SJSA1 (cell line): ENCODE measurements at regions not wholly inside any gene's neighbourhood (a gene's known extent, or its start where the extent isn't known, plus 50 kb on each side); places are given as distances from the start of the nearest gene placed in this dataset.
"Not testable (repeated sequence)": the region's sequence is repeated elsewhere in the genome, so short reads cannot be mapped to it uniquely, and the experiment has no call there.

Experiments
- DNase-seq, 2 experiments: peaks; one replicate each; pipeline ENCODE4 v3.0.0-alpha.2; 2015 to 2020; ENCODE audit warnings: low spot score in 2 of 2, low read depth in 1 of 2
- H3K27ac ChIP-seq: fragments of 250-450 bp; sonication (Bioruptor Pico); 2 replicates; pipeline ENCODE4 v1.5.1; 2020; ENCODE audit warnings: mild to moderate bottlenecking, moderate library complexity
- H3K27me3 ChIP-seq: fragments of 250-450 bp; sonication (Bioruptor Pico); replicated peaks from 2 replicates; pipeline ENCODE4 v1.5.1; 2020; ENCODE audit warnings: mild to moderate bottlenecking, moderate library complexity
- H3K36me3 ChIP-seq: fragments of 250-450 bp; sonication (Bioruptor Pico); 2 replicates; pipeline ENCODE4 v1.5.1; 2020; ENCODE audit warnings: mild to moderate bottlenecking
- H3K4me1 ChIP-seq: fragments of 250-450 bp; sonication (Bioruptor Pico); replicated peaks from 2 replicates; pipeline ENCODE4 v1.6.1; 2021; ENCODE audit warnings: mild to moderate bottlenecking
- H3K4me3 ChIP-seq: fragments of 250-450 bp; sonication (Bioruptor Pico); 2 replicates; pipeline ENCODE4 v1.5.1; 2020; ENCODE audit warnings: mild to moderate bottlenecking
- H3K9me3 ChIP-seq: fragments of 250-450 bp; sonication (Bioruptor Pico); replicated peaks from 2 replicates; pipeline ENCODE4 v1.5.1; 2020; ENCODE audit warnings: mild to moderate bottlenecking

DNA sequence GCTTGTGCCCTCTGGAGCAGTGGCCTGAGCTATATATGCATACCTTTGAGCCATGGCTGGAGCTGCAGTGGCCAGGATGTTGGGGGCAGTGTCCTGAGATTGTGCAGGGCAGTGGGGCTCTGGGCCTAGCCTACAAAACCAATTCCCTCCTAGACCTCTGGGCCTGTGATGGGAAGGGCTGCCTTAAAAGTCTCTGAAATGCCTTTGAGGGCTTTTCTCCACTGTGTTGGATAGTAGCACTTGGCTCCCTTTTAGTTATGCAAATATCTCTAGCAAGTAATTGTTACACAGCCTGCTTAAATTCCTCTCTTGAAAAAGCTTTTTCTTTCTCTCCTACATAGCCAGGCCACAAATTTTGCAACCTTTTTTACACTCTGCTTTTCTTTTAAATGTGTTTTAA, 426.4 kb downstream of the ACTR3B start:
- Histone ChIP-seq H3K27me3 (no peaks in the 10 kb centered on the region), H3K4me1 (no peaks in the 10 kb centered on the region), H3K9me3 (peaks cover 7% of the 10 kb centered on the region; the same call in 1 of the 2 replicates), H3K4me3 (no peak overlapping the region), H3K36me3 (no peaks in the 10 kb centered on the region), H3K27ac (no peak overlapping the region)
- no peak for DNase-seq

DNA sequence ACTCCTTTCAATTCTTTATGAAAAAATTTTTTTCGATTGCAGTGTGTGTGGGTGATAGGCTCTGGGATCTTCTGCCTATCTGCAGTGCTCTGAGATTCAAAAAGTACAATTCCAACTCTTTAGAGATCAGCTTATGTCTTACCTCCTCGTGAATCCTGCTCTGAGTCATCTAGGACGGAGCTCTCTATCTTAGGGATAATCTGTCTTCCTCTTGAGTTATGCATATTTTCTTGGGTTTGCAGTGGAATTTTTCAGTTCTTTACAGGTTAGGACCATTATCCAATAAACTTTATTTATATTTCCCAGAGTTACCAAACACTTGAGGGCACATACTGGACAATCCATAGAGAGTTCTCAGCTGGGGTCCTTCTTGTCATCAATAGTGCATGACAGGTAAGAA, 428.6 kb downstream of the ACTR3B start:
- no peaks in the 10 kb centered on the region for H3K36me3 ChIP-seq
- no peak for DNase-seq
- H3K4me1 ChIP-seq, result no peaks in the 10 kb centered on the region
- no peak overlapping the region for H3K27ac ChIP-seq
- no peaks in the 10 kb centered on the region for H3K27me3 ChIP-seq
- H3K4me3 ChIP-seq, result no peak overlapping the region
- H3K9me3 ChIP-seq, result peaks cover 7% of the 10 kb centered on the region; the same call in 1 of the 2 replicates

DNA sequence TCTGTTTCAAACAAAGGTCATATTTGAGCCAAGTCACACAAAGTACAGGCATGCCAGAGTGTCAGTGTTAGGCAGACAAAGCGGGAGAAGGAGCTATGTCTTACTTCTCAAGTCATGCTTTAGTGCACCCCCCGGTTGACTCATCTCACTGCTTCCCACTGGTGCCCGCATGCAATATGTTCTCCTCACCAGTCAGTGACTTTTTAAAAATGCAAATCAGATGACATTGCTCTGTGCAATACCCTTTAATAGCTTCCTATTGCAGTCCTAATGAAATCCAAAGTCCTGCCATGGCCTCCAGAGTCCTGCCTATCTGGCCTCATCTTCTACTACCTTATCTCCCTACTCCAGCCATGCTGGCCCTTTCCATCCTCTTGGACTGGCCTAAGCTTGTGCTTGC, 429.1 kb downstream of the ACTR3B start:
- no peaks in the 10 kb centered on the region for H3K4me1 ChIP-seq
- H3K36me3 ChIP-seq, result no peaks in the 10 kb centered on the region
- no peak overlapping the region for H3K4me3 ChIP-seq
- H3K9me3 ChIP-seq, result peaks cover 7% of the 10 kb centered on the region; the same call in 1 of the 2 replicates
- H3K27ac ChIP-seq, result no peak overlapping the region
- DNase-seq, result no peak
- no peaks in the 10 kb centered on the region for H3K27me3 ChIP-seq

DNA sequence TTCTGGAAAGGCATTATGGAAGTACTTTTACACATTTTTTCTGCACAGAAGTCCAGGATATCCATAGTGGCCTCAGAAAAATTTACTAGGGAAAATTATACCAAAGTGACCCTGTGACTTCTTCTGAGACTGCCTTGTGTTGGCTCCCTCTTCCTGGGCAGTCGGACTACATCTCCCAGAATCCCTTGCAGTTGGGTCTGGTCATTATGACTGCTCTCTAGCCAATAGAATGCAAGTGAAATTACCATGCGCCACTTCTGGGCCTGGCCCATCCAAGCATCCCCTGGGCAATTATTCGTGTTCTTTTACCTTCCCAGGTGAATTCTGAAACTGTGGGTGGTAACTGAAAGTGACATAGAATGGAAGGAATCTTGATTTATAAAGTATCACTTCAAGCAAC, 430.9 kb downstream of the ACTR3B start:
- H3K9me3 ChIP-seq, result 0 out of 2 replicates have a peak, but pooled peaks cover 7% of the 10 kb centered on the region
- DNase-seq, result no peak
- H3K36me3 ChIP-seq, result no peaks in the 10 kb centered on the region
- no peak overlapping the region for H3K4me3 ChIP-seq
- H3K27ac ChIP-seq, result no peak overlapping the region
- H3K27me3 ChIP-seq, result no peaks in the 10 kb centered on the region
- no peaks in the 10 kb centered on the region for H3K4me1 ChIP-seq

DNA sequence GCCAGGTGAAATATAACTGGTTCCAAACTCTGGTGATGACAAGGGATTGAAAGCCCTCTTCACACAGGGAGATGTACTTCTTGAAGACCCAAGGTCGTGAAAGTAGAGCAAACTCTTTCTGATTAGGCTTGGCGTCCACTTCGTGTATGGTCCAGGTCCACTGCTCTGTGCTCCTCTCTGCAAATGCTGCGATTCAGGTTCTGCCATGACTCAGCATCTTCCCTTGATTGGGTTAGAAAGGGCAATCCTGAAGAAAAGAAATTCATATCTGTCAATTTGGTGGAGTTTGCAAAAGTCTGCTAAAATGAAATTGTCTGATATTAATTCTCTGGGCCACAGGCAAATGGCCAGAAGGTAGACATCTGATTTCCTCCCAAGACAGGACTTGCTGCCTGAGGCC, 431.4 kb downstream of the ACTR3B start:
- H3K4me1 ChIP-seq, result no peaks in the 10 kb centered on the region
- no peak for DNase-seq
- no peak overlapping the region for H3K27ac ChIP-seq
- H3K9me3 ChIP-seq, result 0 out of 2 replicates have a peak, but pooled peaks cover 7% of the 10 kb centered on the region
- no peaks in the 10 kb centered on the region for H3K36me3 ChIP-seq
- H3K27me3 ChIP-seq, result no peaks in the 10 kb centered on the region
- no peak overlapping the region for H3K4me3 ChIP-seq

DNA sequence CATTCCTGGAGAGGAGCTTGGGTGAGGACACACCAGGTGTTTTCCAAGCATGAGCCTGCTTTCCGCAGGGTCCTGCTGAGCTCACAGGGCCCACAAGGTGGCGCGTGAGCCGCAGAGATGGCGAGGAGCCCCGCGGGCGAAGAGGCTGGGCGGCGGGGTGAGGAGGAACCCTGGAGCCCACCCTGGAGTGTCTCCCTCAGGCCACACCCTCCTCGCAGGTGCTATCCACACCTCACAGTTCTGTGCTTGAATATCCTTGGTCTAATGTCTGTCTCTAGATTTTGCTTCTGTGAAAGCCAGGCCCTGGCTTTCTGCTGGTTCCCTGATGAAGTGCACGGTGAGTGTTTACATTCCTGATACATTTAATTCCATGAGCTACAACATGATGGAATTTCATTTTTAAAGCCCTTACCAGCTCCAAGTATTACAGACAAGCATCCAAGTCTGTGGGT, 433.6 kb downstream of the ACTR3B start:
- Histone ChIP-seq H3K27me3 (no peaks in the 10 kb centered on the region), H3K36me3 (no peaks in the 10 kb centered on the region), H3K27ac (no peak overlapping the region), H3K4me1 (no peaks in the 10 kb centered on the region), H3K4me3 (no peak overlapping the region), H3K9me3 (peaks cover 7% of the 10 kb centered on the region; the same call in 1 of the 2 replicates)
- no peak for DNase-seq

DNA sequence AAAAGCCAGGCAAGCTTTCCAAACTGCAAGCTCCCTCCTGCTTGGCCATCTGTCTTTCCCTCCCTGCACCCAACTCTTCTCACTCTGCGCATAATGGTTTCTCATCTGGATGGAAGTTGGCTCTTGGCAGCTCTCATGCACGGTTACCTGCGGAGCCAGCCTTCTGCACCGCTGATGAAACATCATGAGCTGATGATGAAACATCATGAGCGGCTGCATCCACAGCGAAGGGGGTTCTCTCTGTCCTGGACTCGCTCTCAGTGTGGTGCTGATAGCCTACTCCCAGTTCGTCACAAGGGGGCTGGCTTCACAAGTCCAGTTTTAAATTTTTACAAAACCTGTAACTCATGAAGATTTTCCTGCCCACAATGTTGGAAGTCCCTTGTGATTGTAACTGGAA, 457.5 kb downstream of the ACTR3B start:
- H3K27me3 ChIP-seq, result no peaks in the 10 kb centered on the region
- no peak overlapping the region for H3K27ac ChIP-seq
- no peak overlapping the region for H3K4me3 ChIP-seq
- no peaks in the 10 kb centered on the region for H3K36me3 ChIP-seq
- H3K9me3 ChIP-seq, result peaks cover 6% of the 10 kb centered on the region
- no peaks in the 10 kb centered on the region for H3K4me1 ChIP-seq
- DNase-seq, result no peak

DNA sequence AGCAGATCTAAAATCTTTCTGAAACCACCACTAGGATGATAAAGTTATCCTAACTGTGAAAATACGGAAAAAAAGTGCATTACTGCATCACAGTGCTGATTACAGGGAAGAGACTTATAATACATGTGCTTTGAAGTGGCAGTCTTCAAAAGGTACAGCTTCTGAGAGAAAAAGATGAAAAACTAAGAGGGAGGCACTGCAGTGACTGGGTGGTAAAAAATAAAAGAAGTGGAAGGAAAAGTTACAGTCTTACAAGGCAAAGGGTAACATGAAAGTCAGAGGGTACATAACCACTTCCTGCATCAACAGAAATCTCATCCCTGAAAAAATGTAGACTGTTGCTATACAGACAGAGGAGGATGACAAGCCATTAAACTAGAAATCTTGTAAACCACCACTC, 465.3 kb downstream of the ACTR3B start:
- Histone ChIP-seq H3K9me3 (0 out of 2 replicates have a peak, but pooled peaks cover 6% of the 10 kb centered on the region), H3K4me3 (no peak overlapping the region), H3K27ac (no peak overlapping the region), H3K4me1 (no peaks in the 10 kb centered on the region), H3K27me3 (no peaks in the 10 kb centered on the region), H3K36me3 (no peaks in the 10 kb centered on the region)
- DNase-seq, result no peak

DNA sequence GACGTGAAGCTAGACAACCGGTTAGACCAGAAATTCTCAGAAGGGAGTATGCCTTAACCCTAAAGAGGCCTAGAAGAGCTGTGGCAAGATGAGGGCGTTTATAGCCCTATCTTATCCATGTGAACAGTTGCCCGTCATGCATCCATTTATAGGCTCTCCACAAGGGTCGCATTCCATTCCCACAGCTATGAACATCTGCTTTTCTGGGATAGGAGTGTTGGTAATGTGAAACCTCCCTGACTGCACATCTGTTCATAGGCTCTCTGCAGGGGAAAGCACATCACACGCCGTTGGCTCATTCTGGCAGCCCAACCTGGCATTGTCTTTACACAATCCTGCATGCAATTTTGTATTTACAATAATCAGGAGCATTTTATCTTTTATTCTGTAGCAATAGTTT, 485.6 kb downstream of the ACTR3B start:
- H3K9me3 ChIP-seq, DNase-seq, H3K36me3 ChIP-seq, H3K27ac ChIP-seq, H3K4me1 ChIP-seq, H3K27me3 ChIP-seq, H3K4me3 ChIP-seq: not testable (repeated sequence)

DNA sequence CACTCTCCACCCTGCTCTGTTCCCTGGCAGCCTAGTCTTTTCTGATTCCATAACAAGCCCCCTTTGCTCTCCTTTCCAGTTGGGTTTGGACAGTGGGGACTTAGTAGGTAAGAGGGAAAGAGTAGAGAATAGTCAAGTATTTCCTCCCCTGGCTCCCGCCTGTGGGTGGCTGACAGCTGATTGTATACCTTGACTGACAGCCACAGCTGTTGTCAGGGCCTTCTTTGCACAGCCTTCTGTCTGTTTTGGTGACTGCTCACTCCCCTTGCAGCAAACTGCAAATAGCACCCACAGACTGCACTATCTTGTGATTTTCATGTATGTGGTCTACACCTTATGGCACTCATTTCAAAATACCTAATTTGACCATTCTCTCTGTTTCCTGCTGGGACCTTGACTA, 486.3 kb downstream of the ACTR3B start:
- H3K27ac ChIP-seq, result no peak overlapping the region
- H3K36me3 ChIP-seq, result no peaks in the 10 kb centered on the region
- H3K27me3 ChIP-seq, result no peaks in the 10 kb centered on the region
- H3K9me3 ChIP-seq, result peaks cover 5% of the 10 kb centered on the region; the same call in 1 of the 2 replicates
- no peak for DNase-seq
- H3K4me3 ChIP-seq, result no peak overlapping the region
- no peaks in the 10 kb centered on the region for H3K4me1 ChIP-seq

DNA sequence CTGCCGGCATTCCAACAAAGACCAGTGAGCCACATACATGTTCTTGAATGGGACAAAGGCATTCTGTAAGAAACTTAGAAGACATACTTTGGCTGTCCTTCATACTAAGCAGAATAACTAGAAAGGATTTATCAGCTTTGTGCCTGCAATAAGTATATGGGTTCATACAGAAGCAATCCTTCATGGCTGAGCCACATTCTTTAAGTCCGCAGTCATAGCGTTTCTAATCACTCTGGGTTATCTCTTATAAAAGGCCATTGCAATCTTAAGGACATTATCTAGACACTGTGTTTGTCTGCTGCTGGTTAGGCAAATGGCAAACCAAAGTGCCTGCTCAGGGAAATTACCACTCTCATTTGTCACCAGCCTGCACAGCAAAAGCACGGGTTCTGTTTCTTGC, 488.4 kb downstream of the ACTR3B start:
- Histone ChIP-seq H3K27me3 (no peaks in the 10 kb centered on the region), H3K27ac (no peak overlapping the region), H3K36me3 (no peaks in the 10 kb centered on the region), H3K9me3 (peaks cover 10% of the 10 kb centered on the region), H3K4me3 (no peak overlapping the region), H3K4me1 (no peaks in the 10 kb centered on the region)
- DNase-seq, result no peak

DNA sequence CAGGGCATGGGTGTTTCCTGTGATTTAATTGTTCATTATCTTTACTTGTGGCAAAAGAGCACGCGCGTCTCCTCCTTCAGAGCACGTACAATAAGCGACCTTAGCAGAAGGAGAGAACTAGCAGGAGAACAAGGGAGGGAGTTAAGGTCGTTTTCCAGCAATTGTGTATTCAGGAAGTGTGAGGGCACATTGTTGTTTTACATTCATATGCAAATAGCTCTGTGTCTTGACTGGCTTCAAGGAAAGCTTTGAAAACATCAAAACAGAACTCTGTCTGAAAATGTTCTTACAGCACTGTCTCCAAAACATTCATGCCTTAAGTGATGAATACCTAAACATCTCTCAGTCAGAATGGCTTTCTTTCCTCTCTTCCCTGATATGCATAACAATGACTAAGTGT, 499.1 kb downstream of the ACTR3B start:
- no peaks in the 10 kb centered on the region for H3K27me3 ChIP-seq
- H3K4me1 ChIP-seq, result no peaks in the 10 kb centered on the region
- H3K27ac ChIP-seq, result no peak overlapping the region
- no peak for DNase-seq
- no peaks in the 10 kb centered on the region for H3K36me3 ChIP-seq
- no peak overlapping the region for H3K4me3 ChIP-seq
- H3K9me3 ChIP-seq, result peaks cover 9% of the 10 kb centered on the region

DNA sequence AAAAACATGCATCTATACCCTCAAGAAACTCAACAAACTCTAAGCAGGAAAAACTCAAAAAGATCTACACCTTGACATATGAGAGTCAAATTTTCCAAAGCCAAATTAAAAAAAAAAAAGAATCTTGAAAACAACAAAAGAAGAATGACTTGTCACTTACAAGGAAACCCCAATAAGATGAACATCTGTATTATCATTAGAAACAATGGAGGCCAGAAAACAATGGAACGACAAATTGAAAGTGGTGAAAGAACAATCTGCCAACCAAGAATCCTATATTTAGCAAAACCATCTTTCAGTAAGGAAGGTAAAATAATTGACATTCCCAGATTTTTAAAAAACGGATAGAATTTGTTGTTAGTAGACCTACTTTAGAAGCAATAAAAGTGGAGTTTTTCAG, 516.8 kb downstream of the ACTR3B start:
- no peak overlapping the region for H3K4me3 ChIP-seq
- H3K4me1 ChIP-seq, result no peaks in the 10 kb centered on the region
- H3K27ac ChIP-seq, result no peak overlapping the region
- no peak for DNase-seq
- H3K27me3 ChIP-seq, result no peaks in the 10 kb centered on the region
- no peaks in the 10 kb centered on the region for H3K36me3 ChIP-seq
- peaks cover 3% of the 10 kb centered on the region; the same call in 1 of the 2 replicates for H3K9me3 ChIP-seq

DNA sequence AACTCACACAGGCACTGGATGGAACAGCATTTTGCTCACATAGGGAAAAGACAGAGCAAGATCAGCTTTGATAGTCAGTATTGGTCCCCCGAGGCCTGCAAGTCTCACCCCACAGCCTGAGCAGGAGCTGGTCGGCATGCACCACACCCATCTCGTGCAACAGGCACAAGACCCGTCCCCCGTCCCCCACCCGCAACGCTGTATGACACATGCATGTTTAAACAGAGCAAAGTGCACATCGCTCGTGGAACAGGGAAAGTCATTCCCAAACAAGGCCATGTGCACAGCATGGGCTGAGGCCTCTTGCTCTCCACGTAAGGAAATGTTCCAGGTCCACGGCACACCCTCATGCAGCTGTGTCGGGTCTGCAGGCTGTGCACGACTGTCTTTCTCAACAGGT, 527.2 kb downstream of the ACTR3B start:
- H3K4me3 ChIP-seq, result no peak overlapping the region
- H3K9me3 ChIP-seq, result peaks cover 4% of the 10 kb centered on the region; the same call in 1 of the 2 replicates
- no peaks in the 10 kb centered on the region for H3K27me3 ChIP-seq
- DNase-seq, result no peak
- no peaks in the 10 kb centered on the region for H3K4me1 ChIP-seq
- H3K27ac ChIP-seq, result no peak overlapping the region
- no peaks in the 10 kb centered on the region for H3K36me3 ChIP-seq

DNA sequence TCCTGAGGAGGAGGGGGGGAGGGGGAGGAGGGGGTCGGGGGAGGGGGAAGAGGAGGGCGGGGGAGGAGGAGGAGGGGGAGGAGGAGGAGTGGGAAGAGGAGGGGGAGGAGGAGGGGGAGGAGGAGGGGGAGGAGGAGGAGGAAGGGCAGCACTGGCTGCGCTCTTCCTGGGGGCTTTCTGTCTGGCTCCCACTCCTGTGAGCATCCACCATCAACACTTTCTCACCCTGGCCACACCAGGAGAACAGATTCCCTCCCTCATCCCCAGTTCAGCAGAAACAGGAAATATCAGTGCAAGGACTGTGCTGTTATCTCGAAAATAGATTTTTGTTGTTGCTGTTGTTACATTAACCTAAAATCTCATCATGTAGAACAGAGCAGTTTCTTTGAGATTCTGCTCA, 530.5 kb downstream of the ACTR3B start:
- no peaks in the 10 kb centered on the region for H3K4me1 ChIP-seq
- no peak for DNase-seq
- H3K27ac ChIP-seq, result no peak overlapping the region
- peaks cover 8% of the 10 kb centered on the region; the same call in 1 of the 2 replicates for H3K9me3 ChIP-seq
- H3K27me3 ChIP-seq, result no peaks in the 10 kb centered on the region
- no peaks in the 10 kb centered on the region for H3K36me3 ChIP-seq
- no peak overlapping the region for H3K4me3 ChIP-seq
